ENCODE measurements at regions not wholly inside any gene's neighbourhood (a gene's known extent, or its start where the extent isn't known, plus 50 kb on each side); places are given as distances from the start of the nearest gene placed in this dataset.

GRCh38 chr7:57245206-57245605 is 113.0 kb upstream of the ZNF479 start:
- TF ChIP-seq CTCF (IDR thresholded peaks at IDR 0.05) (no peak), POLR2AphosphoS5 (IDR thresholded peaks at IDR 0.05) (no peak)
